HepG2 (cell line): ENCODE measurements at regions not wholly inside any gene's neighbourhood (a gene's known extent, or its start where the extent isn't known, plus 50 kb on each side); places are given as distances from the start of the nearest gene placed in this dataset.

Experiments
- ATAC-seq: fragments of 200-7000 bp; cut with Tn5 transposase; 3 replicates; pipeline ENCODE4 v1.9.1; 2020; ENCODE audit warnings: mild to moderate bottlenecking, moderate library complexity
- BruUV-seq: library from RNA; stranded (reverse); fragments of 400-500 nt; replicated peaks from 2 replicates; lab custom pipeline; 2021; lab: Mats Ljungman, UMichigan
- CTCF ChIA-PET: fragments of 300-600 bp; formaldehyde crosslinking; extraction: SDS; loops from one replicate; lab custom pipeline; 2021; ENCODE audit warnings: low total read pairs, inconsistent platforms, low intra/inter-chr PET ratio; lab: Yijun Ruan, JAX
- POLR2A ChIA-PET: fragments of 350-600 bp; sonication (Branson Sonifier 250); formaldehyde crosslinking; loops from one replicate; lab custom pipeline; 2020; ENCODE audit warnings: antibody characterized with exemption, inconsistent platforms; lab: Yijun Ruan, JAX
- DNase-seq: peaks from one replicate; pipeline ENCODE4 v3.0.0-alpha.2; 2015; ENCODE audit warnings: low spot score
- FAIRE-seq: peaks from 3 replicates; lab custom pipeline; 2011; peaks lifted over from hg19 to GRCh38; lab: Jason Lieb, UNC
- H2AFZ ChIP-seq: one replicate; pipeline ENCODE4 v1.6.1; 2011; ENCODE audit warnings: low read length, inconsistent platforms
- H3K27ac ChIP-seq: fragments of 300-600 bp; 3 replicates; pipeline ENCODE4 v1.8.0; 2011; ENCODE audit warnings: mixed run types, mild to moderate bottlenecking, mixed read lengths, low read length, inconsistent platforms; ENCODE audit not compliant: insufficient read depth; ENCODE audit errors: extremely low read length
- H3K27me3 ChIP-seq, 2 experiments: fragments of 200-600 bp in 1 of 2; 2 replicates in 1 of 2; 3 replicates in 1 of 2; pipeline versions ENCODE4 v1.6.0 to v1.8.0; 2011; ENCODE audit warnings: low read length in 2 of 2, mild to moderate bottlenecking in 2 of 2, moderate library complexity in 2 of 2, inconsistent platforms in 1 of 2; ENCODE audit not compliant: insufficient read depth in 2 of 2, control insufficient read depth in 1 of 2
- H3K36me3 ChIP-seq, 2 experiments: fragments of 200-600 bp in 1 of 2; replicated peaks in 1 of 2; 2 replicates in 1 of 2; 3 replicates in 1 of 2; pipeline versions ENCODE4 v1.5.1 to v1.8.0; 2011; ENCODE audit warnings: low read length in 2 of 2, inconsistent platforms in 1 of 2; ENCODE audit not compliant: insufficient read depth in 2 of 2, control insufficient read depth in 1 of 2
- H3K4me1 ChIP-seq: 2 replicates; pipeline ENCODE4 v1.5.1; 2012; ENCODE audit warnings: low read length, inconsistent platforms; ENCODE audit not compliant: insufficient read depth
- H3K4me2 ChIP-seq: 2 replicates; pipeline ENCODE4 v1.6.0; 2011; ENCODE audit warnings: low read depth, low read length, inconsistent platforms
- H3K4me3 ChIP-seq, 3 experiments: fragments of 200-600 bp in 1 of 3; sonication (generic), shearing (Covaris generic) in 1 of 3; replicated peaks in 1 of 3; 2 replicates each; pipeline ENCODE4 v1.5.1; 2011 to 2016; ENCODE audit warnings: low read length in 3 of 3, inconsistent platforms in 2 of 3, low read depth in 2 of 3, mild to moderate bottlenecking in 2 of 3, control low read depth in 1 of 3, mixed read lengths in 1 of 3; ENCODE audit not compliant: insufficient read depth in 1 of 3
- H3K79me2 ChIP-seq: one replicate; pipeline ENCODE4 v1.6.1; 2011; ENCODE audit warnings: low read length, inconsistent platforms; ENCODE audit not compliant: insufficient read depth
- H3K9ac ChIP-seq: 2 replicates; pipeline ENCODE4 v1.6.0; 2011; ENCODE audit warnings: mild to moderate bottlenecking, low read depth, low read length, inconsistent platforms; ENCODE audit not compliant: insufficient read depth
- H3K9me3 ChIP-seq: 2 replicates; pipeline ENCODE4 v1.5.1; 2012; ENCODE audit warnings: mild to moderate bottlenecking, low read length
- H4K20me1 ChIP-seq: 2 replicates; pipeline ENCODE4 v1.6.0; 2011; ENCODE audit warnings: inconsistent platforms, mild to moderate bottlenecking, low read length, moderate library complexity; ENCODE audit not compliant: insufficient read depth
- EEA1 ChIP-seq: sonication (generic); formaldehyde crosslinking; IDR thresholded peaks from 2 replicates; pipeline ENCODE4 v1.5.1; 2020; ENCODE audit warnings: mild to moderate bottlenecking, missing genetic modification reagents, borderline replicate concordance
- HNRNPK ChIP-seq: fragments of 200-400 bp; formaldehyde crosslinking; IDR thresholded peaks from 2 replicates; pipeline ENCODE4 v1.6.1; 2018; ENCODE audit warnings: low read length, low read depth, moderate library complexity, mild to moderate bottlenecking; ENCODE audit not compliant: poor library complexity, severe bottlenecking
- PRMT3 ChIP-seq: sonication (generic); formaldehyde crosslinking; IDR thresholded peaks from 2 replicates; pipeline ENCODE4 v1.8.1; 2022; ENCODE audit warnings: low read depth, mild to moderate bottlenecking, moderate library complexity, missing genetic modification reagents, borderline replicate concordance
- RELA ChIP-seq: sonication (generic); formaldehyde crosslinking; IDR thresholded peaks from 2 replicates; pipeline ENCODE4 v1.4.0; 2020; ENCODE audit warnings: missing genetic modification reagents
- ZNF713 ChIP-seq: sonication (generic); formaldehyde crosslinking; IDR thresholded peaks from 2 replicates; pipeline ENCODE4 v1.4.0; 2020; ENCODE audit warnings: mild to moderate bottlenecking, missing genetic modification reagents
- ZNF83 ChIP-seq: sonication (generic); formaldehyde crosslinking; IDR thresholded peaks from 2 replicates; pipeline ENCODE4 v1.4.0; 2020; ENCODE audit warnings: missing genetic modification reagents, mild to moderate bottlenecking, borderline replicate concordance
- WGBS: methylation state at CpG from one replicate; pipeline ENCODE4 v1.1.6; 2017; ENCODE audit warnings: low lambda C conversion rate; 5-methylcytosine and 5-hydroxymethylcytosine counted together
- in situ Hi-C: cut with HindIII; loops from 2 replicates; pipeline ENCODE4 v1.10.0; 2017; ENCODE audit warnings: low pct_unique_long_range_greater_than_20kb; ENCODE audit not compliant: extremely low pct_ligation_motif_present
- intact Hi-C: fragments of 100-400 bp; cut with micrococcal nuclease; formaldehyde crosslinking; loops from one replicate; pipeline ENCODE4 v1.10.0; 2022; ENCODE audit not compliant: unreplicated experiment
- TF ChIP-seq, protein P1 (sequence below): sonication (generic); formaldehyde crosslinking; IDR thresholded peaks from 2 replicates; pipeline ENCODE4 v1.8.1; 2023; ENCODE audit warnings: mild to moderate bottlenecking, inconsistent platforms, moderate library complexity, missing genetic modification reagents, borderline replicate concordance
- TF ChIP-seq, protein P2 (sequence below), 2 experiments: fragments of 450-650 bp in 1 of 2; sonication (generic) in 1 of 2; formaldehyde crosslinking in 1 of 2; IDR thresholded peaks; 2 replicates each; pipeline versions ENCODE4 v1.6.1 to v1.8.0; 2016 to 2022; ENCODE audit warnings: antibody characterized with exemption in 1 of 2, mild to moderate bottlenecking in 1 of 2, missing genetic modification reagents in 1 of 2
- TF ChIP-seq, protein P3 (sequence below): sonication (generic); formaldehyde crosslinking; IDR thresholded peaks from 2 replicates; pipeline ENCODE4 v1.5.1; 2020; ENCODE audit warnings: missing genetic modification reagents, mild to moderate bottlenecking, borderline replicate concordance

DNA sequence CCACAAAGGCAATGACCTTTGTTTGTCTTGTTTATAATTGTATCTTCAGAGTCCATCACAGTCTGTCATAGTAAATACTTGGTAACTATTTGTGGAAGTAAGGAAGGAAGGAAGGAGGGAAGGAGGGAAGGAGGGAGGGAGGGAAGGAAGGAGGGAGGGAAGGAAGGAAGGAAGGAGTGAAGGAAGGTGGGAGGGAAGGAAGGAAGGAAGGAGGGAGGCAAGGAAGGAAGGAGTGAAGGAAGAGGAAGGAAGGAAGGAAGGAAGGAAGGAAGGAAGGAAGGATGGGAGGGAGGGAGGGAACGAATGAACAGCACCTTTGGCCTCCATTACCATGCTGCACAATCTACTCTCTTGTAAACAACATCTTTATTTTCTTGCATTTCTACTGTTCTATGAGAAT lies 559.5 kb upstream of the PKN2 start:
- Histone ChIP-seq H3K4me2 (no peak overlapping the region), H2AFZ (peak overlapping the region; percentile 42)
- in situ Hi-C loops = no loop called here

DNA sequence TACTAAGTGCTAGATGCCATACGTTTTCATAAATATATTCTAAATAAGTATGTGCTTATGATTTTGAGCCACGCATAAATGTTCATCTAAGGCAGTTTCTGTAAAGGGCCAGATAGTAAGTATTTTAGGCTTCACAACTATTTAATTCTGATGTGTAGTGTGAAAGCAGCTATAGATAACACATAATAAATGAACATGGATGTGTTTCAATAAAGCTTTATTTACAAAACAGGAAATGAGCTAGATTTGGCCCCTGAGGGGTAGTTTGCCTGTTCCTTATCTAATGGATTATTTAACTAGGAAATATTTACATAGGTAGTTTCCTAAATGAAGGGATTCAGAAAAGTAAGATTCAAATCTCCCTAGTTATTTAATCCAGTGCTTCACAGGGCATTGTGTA lies 557.6 kb upstream of the PKN2 start:
- DNase-seq (no peak), ATAC-seq (no peak), FAIRE-seq (no peak)
- WGBS = 78% methylated on average over 2 of the region's 2 CpGs
- Histone ChIP-seq H3K4me1 (peaks cover 25% of the 10 kb centered on the region), H3K9me3 (no peaks in the 10 kb centered on the region), H3K79me2 (no peaks in the 10 kb centered on the region), H3K9ac (no peak overlapping the region), H2AFZ (no peak overlapping the region), H4K20me1 (no peaks in the 10 kb centered on the region), H3K27ac (no peak overlapping the region), H3K27me3 (no peaks in the 10 kb centered on the region), H3K4me3 (no peak overlapping the region), H3K4me2 (no peak overlapping the region), H3K36me3 (no peaks in the 10 kb centered on the region)
- intact Hi-C loops (no loop called here), in situ Hi-C loops (no loop called here)
- CTCF ChIA-PET = no interaction called here
- TF ChIP-seq, protein P1, sequence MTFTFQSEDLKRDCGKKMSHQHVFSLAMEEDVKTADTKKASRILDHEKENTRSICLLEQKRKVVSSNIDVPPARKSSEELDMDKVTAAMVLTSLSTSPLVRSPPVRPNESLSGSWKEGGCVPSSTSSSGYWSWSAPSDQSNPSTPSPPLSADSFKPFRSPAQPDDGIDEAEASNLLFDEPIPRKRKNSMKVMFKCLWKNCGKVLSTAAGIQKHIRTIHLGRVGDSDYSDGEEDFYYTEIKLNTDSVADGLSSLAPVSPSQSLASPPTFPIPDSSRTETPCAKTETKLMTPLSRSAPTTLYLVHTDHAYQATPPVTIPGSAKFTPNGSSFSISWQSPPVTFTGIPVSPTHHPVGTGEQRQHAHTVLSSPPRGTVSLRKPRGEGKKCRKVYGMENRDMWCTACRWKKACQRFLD = no peak
- TF ChIP-seq, protein P2, sequence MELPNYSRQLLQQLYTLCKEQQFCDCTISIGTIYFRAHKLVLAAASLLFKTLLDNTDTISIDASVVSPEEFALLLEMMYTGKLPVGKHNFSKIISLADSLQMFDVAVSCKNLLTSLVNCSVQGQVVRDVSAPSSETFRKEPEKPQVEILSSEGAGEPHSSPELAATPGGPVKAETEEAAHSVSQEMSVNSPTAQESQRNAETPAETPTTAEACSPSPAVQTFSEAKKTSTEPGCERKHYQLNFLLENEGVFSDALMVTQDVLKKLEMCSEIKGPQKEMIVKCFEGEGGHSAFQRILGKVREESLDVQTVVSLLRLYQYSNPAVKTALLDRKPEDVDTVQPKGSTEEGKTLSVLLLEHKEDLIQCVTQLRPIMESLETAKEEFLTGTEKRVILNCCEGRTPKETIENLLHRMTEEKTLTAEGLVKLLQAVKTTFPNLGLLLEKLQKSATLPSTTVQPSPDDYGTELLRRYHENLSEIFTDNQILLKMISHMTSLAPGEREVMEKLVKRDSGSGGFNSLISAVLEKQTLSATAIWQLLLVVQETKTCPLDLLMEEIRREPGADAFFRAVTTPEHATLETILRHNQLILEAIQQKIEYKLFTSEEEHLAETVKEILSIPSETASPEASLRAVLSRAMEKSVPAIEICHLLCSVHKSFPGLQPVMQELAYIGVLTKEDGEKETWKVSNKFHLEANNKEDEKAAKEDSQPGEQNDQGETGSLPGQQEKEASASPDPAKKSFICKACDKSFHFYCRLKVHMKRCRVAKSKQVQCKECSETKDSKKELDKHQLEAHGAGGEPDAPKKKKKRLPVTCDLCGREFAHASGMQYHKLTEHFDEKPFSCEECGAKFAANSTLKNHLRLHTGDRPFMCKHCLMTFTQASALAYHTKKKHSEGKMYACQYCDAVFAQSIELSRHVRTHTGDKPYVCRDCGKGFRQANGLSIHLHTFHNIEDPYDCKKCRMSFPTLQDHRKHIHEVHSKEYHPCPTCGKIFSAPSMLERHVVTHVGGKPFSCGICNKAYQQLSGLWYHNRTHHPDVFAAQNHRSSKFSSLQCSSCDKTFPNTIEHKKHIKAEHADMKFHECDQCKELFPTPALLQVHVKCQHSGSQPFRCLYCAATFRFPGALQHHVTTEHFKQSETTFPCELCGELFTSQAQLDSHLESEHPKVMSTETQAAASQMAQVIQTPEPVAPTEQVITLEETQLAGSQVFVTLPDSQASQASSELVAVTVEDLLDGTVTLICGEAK (IDR thresholded peaks at IDR 0.05) = no peak
- TF ChIP-seq, protein P2 (CRISPR knock-in tag; IDR thresholded peaks at IDR 0.05) = peak; percentile 86; the same call in 1 of the 2 replicates
- POLR2A ChIA-PET = no interaction called here
- no TSS peak for BruUV-seq

More for the DNA sequence above, 559.5 kb upstream of the PKN2 start:
- TF ChIP-seq, protein P3, sequence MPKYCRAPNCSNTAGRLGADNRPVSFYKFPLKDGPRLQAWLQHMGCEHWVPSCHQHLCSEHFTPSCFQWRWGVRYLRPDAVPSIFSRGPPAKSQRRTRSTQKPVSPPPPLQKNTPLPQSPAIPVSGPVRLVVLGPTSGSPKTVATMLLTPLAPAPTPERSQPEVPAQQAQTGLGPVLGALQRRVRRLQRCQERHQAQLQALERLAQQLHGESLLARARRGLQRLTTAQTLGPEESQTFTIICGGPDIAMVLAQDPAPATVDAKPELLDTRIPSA (CRISPR knock-in tag) = no peak
- TF ChIP-seq PRMT3 (CRISPR knock-in tag) = no peak
- TF ChIP-seq RELA (CRISPR knock-in tag) = no peak
- TF ChIP-seq ZNF83 (CRISPR knock-in tag) = no peak
- TF ChIP-seq ZNF713 (CRISPR knock-in tag) = no peak
- no peak for TF ChIP-seq EEA1
- TF ChIP-seq HNRNPK = peak; percentile 62
- Histone ChIP-seq H3K9me3 (no peaks in the 10 kb centered on the region), H3K79me2 (no peaks in the 10 kb centered on the region), H3K9ac (no peak overlapping the region), H3K4me1 (peaks cover 25% of the 10 kb centered on the region), H3K36me3 (no peaks in the 10 kb centered on the region), H3K4me3 (no peak overlapping the region), H3K27ac (no peak overlapping the region), H3K27me3 (no peaks in the 10 kb centered on the region), H4K20me1 (no peaks in the 10 kb centered on the region)
- BruUV-seq = no TSS peak
- CTCF ChIA-PET = no interaction called here
- ATAC-seq (no peak), FAIRE-seq (no peak), DNase-seq (no peak)
- WGBS = 33% methylated on average over 1 of the region's 1 CpG
- intact Hi-C loops = no loop called here
- POLR2A ChIA-PET = no interaction called here
